Neural crest cell (in vitro differentiated cells): ENCODE measurements at regions not wholly inside any gene's neighbourhood (a gene's known extent, or its start where the extent isn't known, plus 50 kb on each side); places are given as distances from the start of the nearest gene placed in this dataset.

ENCODE experiments used
- DNase-seq: peaks from one replicate; pipeline ENCODE4 v3.0.0; 2021; ENCODE audit warnings: low read depth, mixed read lengths, low spot score
- H3K27ac Mint-ChIP-seq: one replicate; pipeline ENCODE4 v1.8.0; 2021; ENCODE audit warnings: mild to moderate bottlenecking, mixed read lengths; ENCODE audit not compliant: unreplicated experiment
- H3K27me3 Mint-ChIP-seq: 2 replicates; pipeline ENCODE4 v1.8.0; 2021; ENCODE audit warnings: low read depth, mild to moderate bottlenecking, mixed read lengths
- H3K36me3 Mint-ChIP-seq: 2 replicates; pipeline ENCODE4 v1.8.0; 2021; ENCODE audit warnings: low read depth, mild to moderate bottlenecking, mixed read lengths
- H3K4me1 Mint-ChIP-seq: 2 replicates; pipeline ENCODE4 v1.8.0; 2021; ENCODE audit warnings: mixed read lengths
- H3K4me3 Mint-ChIP-seq: one replicate; pipeline ENCODE4 v1.8.0; 2021; ENCODE audit warnings: mild to moderate bottlenecking, mixed read lengths
- H3K9me3 Mint-ChIP-seq: 2 replicates; pipeline ENCODE4 v1.8.0; 2021; ENCODE audit warnings: mixed read lengths
- TF ChIP-seq, protein P1 (sequence below): fragments of 200-600 bp; sonication (generic); conservative IDR thresholded peaks from 2 replicates; pipeline ENCODE4 v1.5.0; 2021; ENCODE audit warnings: antibody characterized with exemption, mild to moderate bottlenecking

DNA sequence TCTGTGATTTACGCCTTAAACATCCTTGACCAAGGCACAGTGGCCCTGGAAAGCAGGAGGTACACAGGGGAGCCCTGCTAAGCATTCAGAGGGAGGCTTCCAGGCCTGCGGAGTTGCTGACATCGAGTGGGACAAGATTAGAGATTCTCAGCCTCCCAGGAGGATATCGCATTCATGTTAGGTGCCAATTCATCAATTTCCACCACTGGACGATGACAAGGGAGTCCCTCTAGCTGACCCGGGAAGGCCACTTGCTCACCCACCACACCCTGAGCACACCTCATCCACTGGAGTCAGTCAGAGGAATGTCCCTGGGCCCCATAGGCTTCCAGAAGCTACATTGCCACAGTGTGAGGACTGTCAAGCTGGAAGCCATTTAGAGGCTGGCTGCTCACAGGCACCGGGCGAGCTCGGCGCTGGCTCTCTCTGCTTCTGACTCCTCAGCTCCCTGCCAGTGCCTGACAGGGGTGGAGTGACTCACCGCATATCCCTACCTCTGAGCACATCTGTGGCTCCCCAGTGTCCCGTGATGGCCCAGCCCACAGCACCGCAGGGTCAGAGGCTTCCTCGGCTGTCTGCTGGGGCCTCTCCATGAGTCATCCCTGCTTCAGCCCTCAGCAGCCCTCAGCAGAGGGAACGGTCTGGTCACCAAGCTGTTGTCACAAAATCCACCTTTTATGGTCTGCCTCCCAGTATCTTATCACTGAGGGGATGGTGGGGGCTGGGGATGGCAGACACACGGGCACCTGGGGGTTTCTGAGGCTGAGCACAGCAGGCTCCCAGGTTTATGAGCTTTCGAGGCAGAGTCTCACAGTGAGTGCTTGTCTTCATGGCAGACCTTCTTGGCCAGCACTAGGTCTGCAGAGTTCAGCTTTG, 117.5 kb downstream of the ZNF608 start:
- DNase-seq = no peak
- H3K9me3 Mint-ChIP-seq = peaks cover 4% of the 10 kb centered on the region
- TF ChIP-seq, protein P1, sequence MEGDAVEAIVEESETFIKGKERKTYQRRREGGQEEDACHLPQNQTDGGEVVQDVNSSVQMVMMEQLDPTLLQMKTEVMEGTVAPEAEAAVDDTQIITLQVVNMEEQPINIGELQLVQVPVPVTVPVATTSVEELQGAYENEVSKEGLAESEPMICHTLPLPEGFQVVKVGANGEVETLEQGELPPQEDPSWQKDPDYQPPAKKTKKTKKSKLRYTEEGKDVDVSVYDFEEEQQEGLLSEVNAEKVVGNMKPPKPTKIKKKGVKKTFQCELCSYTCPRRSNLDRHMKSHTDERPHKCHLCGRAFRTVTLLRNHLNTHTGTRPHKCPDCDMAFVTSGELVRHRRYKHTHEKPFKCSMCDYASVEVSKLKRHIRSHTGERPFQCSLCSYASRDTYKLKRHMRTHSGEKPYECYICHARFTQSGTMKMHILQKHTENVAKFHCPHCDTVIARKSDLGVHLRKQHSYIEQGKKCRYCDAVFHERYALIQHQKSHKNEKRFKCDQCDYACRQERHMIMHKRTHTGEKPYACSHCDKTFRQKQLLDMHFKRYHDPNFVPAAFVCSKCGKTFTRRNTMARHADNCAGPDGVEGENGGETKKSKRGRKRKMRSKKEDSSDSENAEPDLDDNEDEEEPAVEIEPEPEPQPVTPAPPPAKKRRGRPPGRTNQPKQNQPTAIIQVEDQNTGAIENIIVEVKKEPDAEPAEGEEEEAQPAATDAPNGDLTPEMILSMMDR = no peak
- H3K4me1 Mint-ChIP-seq = peaks cover 53% of the 10 kb centered on the region
- peaks cover 16% of the 10 kb centered on the region for H3K36me3 Mint-ChIP-seq
- peak overlapping the region; percentile 55 for H3K4me3 Mint-ChIP-seq
- no peaks in the 10 kb centered on the region for H3K27me3 Mint-ChIP-seq
- no peak overlapping the region for H3K27ac Mint-ChIP-seq

DNA sequence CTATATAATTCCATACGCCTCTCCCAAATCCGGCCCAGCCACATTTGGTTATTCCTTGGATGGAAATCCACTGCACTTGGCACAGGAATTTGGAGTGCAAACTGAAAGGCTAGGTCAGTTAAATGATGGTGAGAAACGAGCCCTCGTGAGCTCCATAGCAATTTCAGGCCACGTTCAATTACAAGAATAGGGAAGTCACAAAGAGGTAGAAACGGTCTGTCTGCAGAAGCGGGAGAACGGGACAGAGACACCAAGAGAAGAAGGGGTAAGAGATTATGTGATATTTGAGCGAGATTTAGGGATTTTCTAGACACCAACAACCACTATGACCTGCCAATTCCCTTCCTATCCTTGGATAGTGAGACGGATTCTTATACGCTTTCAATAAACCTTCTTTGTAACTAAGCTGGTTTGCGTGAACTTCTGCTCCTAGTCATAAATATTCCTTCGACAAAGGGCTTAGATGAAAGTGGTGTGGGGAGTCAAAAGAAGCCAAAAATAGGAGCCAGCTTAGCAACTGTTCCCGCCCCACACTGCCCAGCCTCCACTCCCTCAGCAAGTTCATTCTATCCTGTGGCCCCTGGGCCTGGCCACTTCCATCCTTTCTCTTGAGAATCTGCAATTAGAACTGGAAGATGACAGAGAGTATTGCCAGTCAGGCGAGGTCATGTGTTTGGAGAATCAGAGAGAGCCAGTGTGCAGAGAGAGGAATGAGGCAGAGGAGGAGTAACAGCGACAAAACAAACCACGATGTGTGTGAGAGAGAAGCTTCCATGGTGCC, 118.4 kb downstream of the ZNF608 start:
- Mint-ChIP-seq H3K4me3 (peak overlapping the region; percentile 54), H3K4me1 (peaks cover 43% of the 10 kb centered on the region), H3K9me3 (peaks cover 4% of the 10 kb centered on the region), H3K36me3 (peaks cover 16% of the 10 kb centered on the region), H3K27me3 (no peaks in the 10 kb centered on the region), H3K27ac (peak overlapping the region; percentile 25)
- no peak for DNase-seq
- TF ChIP-seq, protein P1 = no peak

DNA sequence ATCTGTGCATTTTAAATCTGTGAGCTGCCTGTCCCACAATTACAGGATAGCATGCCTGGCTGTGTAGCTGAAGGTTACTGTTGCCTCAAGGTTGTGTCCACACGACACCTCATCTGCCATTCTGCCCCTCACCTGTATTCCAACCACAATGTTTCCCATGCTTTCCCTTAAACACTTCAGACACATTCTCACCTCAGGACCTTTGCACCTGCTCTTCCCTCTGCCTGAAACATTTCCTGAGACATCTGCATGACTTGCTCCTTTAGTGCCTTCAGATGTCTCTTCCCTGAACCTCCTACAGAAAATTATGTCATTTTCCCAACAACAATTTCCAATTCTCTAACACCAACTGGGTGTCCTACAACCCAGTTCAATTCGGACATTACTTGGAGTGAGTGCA, 120.4 kb downstream of the ZNF608 start:
- peak overlapping the region; percentile 17 for H3K27ac Mint-ChIP-seq
- peaks cover 4% of the 10 kb centered on the region for H3K9me3 Mint-ChIP-seq
- TF ChIP-seq, protein P1 = no peak
- H3K4me1 Mint-ChIP-seq = peaks cover 37% of the 10 kb centered on the region
- H3K27me3 Mint-ChIP-seq = no peaks in the 10 kb centered on the region
- DNase-seq = no peak
- peaks cover 5% of the 10 kb centered on the region for H3K36me3 Mint-ChIP-seq
- H3K4me3 Mint-ChIP-seq = no peak overlapping the region

DNA sequence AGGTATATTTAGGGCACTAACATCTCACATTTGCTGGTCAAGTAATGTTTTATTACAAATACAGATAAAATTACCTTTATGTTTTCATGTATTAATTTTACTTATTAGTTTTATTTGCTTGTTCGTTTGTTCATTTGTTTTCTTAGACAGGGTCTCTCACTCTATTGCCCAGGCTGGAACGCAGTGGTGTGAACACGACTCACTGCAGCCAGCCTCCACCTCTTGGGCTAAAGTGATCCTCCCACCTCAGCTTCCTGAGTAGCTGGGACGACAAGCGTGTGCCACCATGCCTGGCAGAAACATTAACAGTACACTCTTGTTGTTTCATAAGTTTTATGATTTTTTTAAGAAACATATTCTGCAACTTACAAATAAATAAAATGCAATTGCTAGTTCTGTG, 123.2 kb downstream of the ZNF608 start:
- Mint-ChIP-seq H3K36me3 (no peaks in the 10 kb centered on the region), H3K4me1 (peaks cover 36% of the 10 kb centered on the region), H3K9me3 (no peaks in the 10 kb centered on the region), H3K27me3 (no peaks in the 10 kb centered on the region), H3K4me3 (no peak overlapping the region), H3K27ac (no peak overlapping the region)
- no peak for DNase-seq
- TF ChIP-seq, protein P1 = no peak

DNA sequence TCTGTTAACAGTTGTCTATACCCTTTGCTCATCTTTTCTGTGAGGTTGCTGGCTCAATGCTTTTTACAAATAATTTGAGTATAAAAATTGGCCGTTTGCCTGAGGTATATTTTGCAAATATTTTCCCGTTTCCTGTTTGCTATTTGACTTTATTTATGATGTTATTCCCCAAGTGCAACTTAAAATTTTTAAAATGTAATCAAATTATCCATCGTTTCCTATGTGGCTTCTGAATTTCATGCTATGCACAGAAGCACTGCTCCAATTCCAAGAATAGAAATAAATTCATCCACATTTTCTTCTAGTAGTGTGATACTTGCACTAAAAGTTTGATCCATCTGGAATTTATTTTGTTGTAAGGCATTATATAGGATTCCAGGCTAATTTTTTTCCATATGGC, 123.6 kb downstream of the ZNF608 start:
- Mint-ChIP-seq H3K27me3 (no peaks in the 10 kb centered on the region), H3K27ac (no peak overlapping the region), H3K9me3 (no peaks in the 10 kb centered on the region), H3K4me1 (peaks cover 32% of the 10 kb centered on the region), H3K36me3 (no peaks in the 10 kb centered on the region), H3K4me3 (no peak overlapping the region)
- DNase-seq = no peak
- TF ChIP-seq, protein P1 = no peak
